Breast epithelium (tissue), 4 donors: ENCODE measurements at regions not wholly inside any gene's neighbourhood (a gene's known extent, or its start where the extent isn't known, plus 50 kb on each side); places are given as distances from the start of the nearest gene placed in this dataset.

ENCODE experiments used
- DNase-seq, 2 donors: peaks; one replicate each; pipeline ENCODE4 v3.0.0-alpha.2; 2019; ENCODE audit warnings: low spot score in 2 of 2
- H3K27ac ChIP-seq, 2 donors: fragments of 200-600 bp; sonication (generic) in 1 of 2; one replicate each; pipeline ENCODE4 v1.5.1; 2016 to 2019; ENCODE audit warnings: mild to moderate bottlenecking in 1 of 2
- H3K27me3 ChIP-seq, 2 donors: fragments of 200-600 bp; sonication (generic) in 1 of 2; one replicate each; pipeline versions ENCODE4 v1.5.1 to v1.6.0; 2017 to 2019; ENCODE audit warnings: control low read depth in 1 of 2, mild to moderate bottlenecking in 1 of 2
- H3K36me3 ChIP-seq: fragments of 200-600 bp; one replicate; pipeline ENCODE4 v1.5.1; 2019
- H3K4me1 ChIP-seq, 2 donors: fragments of 200-600 bp; sonication (generic); one replicate each; pipeline ENCODE4 v1.5.1; 2016 to 2019; ENCODE audit warnings: control low read depth in 1 of 2
- H3K4me3 ChIP-seq, 3 donors: fragments of 200-600 bp; sonication (generic); 1 replicate in 2 of 3; 2 replicates in 1 of 3; pipeline ENCODE4 v1.5.1; 2016 to 2019; ENCODE audit warnings: mild to moderate bottlenecking in 3 of 3, moderate library complexity in 2 of 3
- H3K9me3 ChIP-seq, 2 donors: fragments of 200-600 bp; sonication (generic) in 1 of 2; one replicate each; pipeline ENCODE4 v1.5.1; 2016 to 2019; ENCODE audit warnings: control low read depth in 1 of 2
- CTCF ChIP-seq, 3 donors: fragments of 450-650 bp; IDR thresholded peaks; one replicate each; pipeline ENCODE4 v1.5.1; 2016 to 2017; ENCODE audit warnings: antibody characterized with exemption in 3 of 3, mild to moderate bottlenecking in 3 of 3, moderate library complexity in 3 of 3
- POLR2A ChIP-seq: fragments of 450-650 bp; IDR thresholded peaks from one replicate; pipeline ENCODE4 v1.6.1; 2016; ENCODE audit warnings: antibody characterized with exemption, mild to moderate bottlenecking, moderate library complexity
- POLR2AphosphoS5 ChIP-seq, 3 donors: sonication (generic); formaldehyde crosslinking; IDR thresholded peaks; one replicate each; pipeline ENCODE4 v1.6.1; 2017; ENCODE audit warnings: antibody characterized with exemption in 3 of 3
- intact Hi-C: fragments of 100-400 bp; cut with DNase I; formaldehyde crosslinking; loops from one replicate; pipeline ENCODE4 v1.15.1; 2023; ENCODE audit warnings: low total_unique reads

- Histone ChIP-seq H3K4me1 (no peaks in the 10 kb centered on the region), H3K27ac (no peak overlapping the region), H3K27me3 (no peaks in the 10 kb centered on the region), H3K9me3 (peaks cover 0 to 4% of the 10 kb centered on the region in 2 donors), H3K4me3 (no peak overlapping the region), H3K36me3 (no peaks in the 10 kb centered on the region)
- DNase-seq = no peak
- no peak for TF ChIP-seq CTCF (IDR thresholded peaks at IDR 0.05)
- no peak for TF ChIP-seq POLR2A
- TF ChIP-seq POLR2AphosphoS5 (IDR thresholded peaks at IDR 0.05) = no peak
- intact Hi-C loops = no loop called here
These were observed 395.2 kb downstream of the RPL10L start for GRCh38 chr14:46256381-46256780.

GRCh38 chr14:46250113-46250703 is 401.4 kb downstream of the RPL10L start:
- DNase-seq = no peak
- Histone ChIP-seq H3K36me3 (no peaks in the 10 kb centered on the region), H3K27me3 (no peaks in the 10 kb centered on the region), H3K4me3 (no peak overlapping the region), H3K4me1 (no peaks in the 10 kb centered on the region), H3K9me3 (peaks cover 0 to 4% of the 10 kb centered on the region in 2 donors), H3K27ac (no peak overlapping the region)
- TF ChIP-seq CTCF (IDR thresholded peaks at IDR 0.05) (peak in 1 of 3 donors; percentile 39), POLR2A (no peak)
- intact Hi-C loops = no loop called here

- H3K27ac ChIP-seq = no peak overlapping the region
- intact Hi-C loops = no loop called here
- H3K4me1 ChIP-seq = no peaks in the 10 kb centered on the region
These were observed 403.5 kb downstream of the RPL10L start for GRCh38 chr14:46248001-46248630.

GRCh38 chr14:46245276-46245675 is 406.3 kb downstream of the RPL10L start:
- Histone ChIP-seq H3K27ac (no peak overlapping the region), H3K4me1 (no peaks in the 10 kb centered on the region), H3K9me3 (no peaks in the 10 kb centered on the region), H3K4me3 (no peak overlapping the region), H3K27me3 (no peaks in the 10 kb centered on the region), H3K36me3 (peaks cover 6% of the 10 kb centered on the region)
- intact Hi-C loops = no loop called here
- no peak for DNase-seq
- no peak for TF ChIP-seq POLR2A
- no peak for TF ChIP-seq CTCF (IDR thresholded peaks at IDR 0.05)
- TF ChIP-seq POLR2AphosphoS5 (IDR thresholded peaks at IDR 0.05) = no peak

More at GRCh38 chr14:46248001-46248630, 403.5 kb downstream of the RPL10L start:
- no peak for TF ChIP-seq CTCF (IDR thresholded peaks at IDR 0.05)
- TF ChIP-seq POLR2A = no peak
- TF ChIP-seq POLR2AphosphoS5 (IDR thresholded peaks at IDR 0.05) = no peak
- Histone ChIP-seq H3K9me3 (no peaks in the 10 kb centered on the region), H3K4me3 (no peak overlapping the region), H3K27me3 (no peaks in the 10 kb centered on the region), H3K36me3 (peaks cover 6% of the 10 kb centered on the region)
- no peak for DNase-seq

- Histone ChIP-seq H3K4me1 (no peaks in the 10 kb centered on the region), H3K4me3 (no peak overlapping the region), H3K27ac (no peak overlapping the region), H3K9me3 (no peaks in the 10 kb centered on the region), H3K27me3 (no peaks in the 10 kb centered on the region), H3K36me3 (no peaks in the 10 kb centered on the region)
- TF ChIP-seq POLR2AphosphoS5 (IDR thresholded peaks at IDR 0.05) (no peak), CTCF (IDR thresholded peaks at IDR 0.05) (no peak)
- DNase-seq = no peak
- intact Hi-C loops = no loop called here
These were observed 417.8 kb downstream of the RPL10L start for GRCh38 chr14:46233786-46234185.
